ENCODE measurements at regions not wholly inside any gene's neighbourhood (a gene's known extent, or its start where the extent isn't known, plus 50 kb on each side); places are given as distances from the start of the nearest gene placed in this dataset.

- TF ChIP-seq CTCF (IDR thresholded peaks at IDR 0.05) (no peak), POLR2AphosphoS5 (IDR thresholded peaks at IDR 0.05) (no peak), POLR2A (IDR thresholded peaks at IDR 0.05) (no peak)
Measured at GRCh38 chr5:98319299-98320011, 454.0 kb upstream of the RGMB start.
